ENCODE measurements at regions not wholly inside any gene's neighbourhood (a gene's known extent, or its start where the extent isn't known, plus 50 kb on each side); places are given as distances from the start of the nearest gene placed in this dataset.

DNA sequence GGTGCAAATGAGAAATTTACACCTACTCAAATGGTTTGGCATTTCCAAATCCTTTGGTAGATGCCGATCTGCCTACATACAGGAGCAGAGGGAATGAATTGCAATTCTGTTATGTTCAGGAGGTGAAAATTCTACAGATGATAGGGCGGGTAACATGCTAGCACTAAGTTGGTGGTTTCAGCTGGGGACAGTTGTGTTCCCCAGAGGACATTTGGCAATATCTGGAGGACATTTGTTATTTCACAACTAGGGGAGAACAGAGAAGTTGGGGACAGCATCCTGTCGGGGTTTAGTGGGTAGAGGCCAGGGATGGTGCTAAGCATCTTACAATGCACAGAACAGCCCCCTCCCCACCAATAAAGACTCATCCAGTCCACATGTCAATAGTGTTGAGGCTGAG lies 96.5 kb upstream of the PUDP start:
- TF ChIP-seq, protein P1, sequence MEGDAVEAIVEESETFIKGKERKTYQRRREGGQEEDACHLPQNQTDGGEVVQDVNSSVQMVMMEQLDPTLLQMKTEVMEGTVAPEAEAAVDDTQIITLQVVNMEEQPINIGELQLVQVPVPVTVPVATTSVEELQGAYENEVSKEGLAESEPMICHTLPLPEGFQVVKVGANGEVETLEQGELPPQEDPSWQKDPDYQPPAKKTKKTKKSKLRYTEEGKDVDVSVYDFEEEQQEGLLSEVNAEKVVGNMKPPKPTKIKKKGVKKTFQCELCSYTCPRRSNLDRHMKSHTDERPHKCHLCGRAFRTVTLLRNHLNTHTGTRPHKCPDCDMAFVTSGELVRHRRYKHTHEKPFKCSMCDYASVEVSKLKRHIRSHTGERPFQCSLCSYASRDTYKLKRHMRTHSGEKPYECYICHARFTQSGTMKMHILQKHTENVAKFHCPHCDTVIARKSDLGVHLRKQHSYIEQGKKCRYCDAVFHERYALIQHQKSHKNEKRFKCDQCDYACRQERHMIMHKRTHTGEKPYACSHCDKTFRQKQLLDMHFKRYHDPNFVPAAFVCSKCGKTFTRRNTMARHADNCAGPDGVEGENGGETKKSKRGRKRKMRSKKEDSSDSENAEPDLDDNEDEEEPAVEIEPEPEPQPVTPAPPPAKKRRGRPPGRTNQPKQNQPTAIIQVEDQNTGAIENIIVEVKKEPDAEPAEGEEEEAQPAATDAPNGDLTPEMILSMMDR (IDR thresholded peaks at IDR 0.05; ENCODE audit: unreplicated experiment): no peak
- Mint-ChIP-seq H3K9me3 (ENCODE audit: unreplicated experiment) (no peaks in the 10 kb centered on the region), H3K36me3 (ENCODE audit: low read depth, unreplicated experiment) (no peaks in the 10 kb centered on the region), H3K27ac (ENCODE audit: unreplicated experiment) (no peak overlapping the region), H3K27me3 (ENCODE audit: unreplicated experiment) (no peaks in the 10 kb centered on the region), H3K4me1 (ENCODE audit: unreplicated experiment) (no peaks in the 10 kb centered on the region), H3K4me3 (ENCODE audit: unreplicated experiment) (no peak overlapping the region)
- DNase-seq (ENCODE audit: low spot score): no peak

DNA sequence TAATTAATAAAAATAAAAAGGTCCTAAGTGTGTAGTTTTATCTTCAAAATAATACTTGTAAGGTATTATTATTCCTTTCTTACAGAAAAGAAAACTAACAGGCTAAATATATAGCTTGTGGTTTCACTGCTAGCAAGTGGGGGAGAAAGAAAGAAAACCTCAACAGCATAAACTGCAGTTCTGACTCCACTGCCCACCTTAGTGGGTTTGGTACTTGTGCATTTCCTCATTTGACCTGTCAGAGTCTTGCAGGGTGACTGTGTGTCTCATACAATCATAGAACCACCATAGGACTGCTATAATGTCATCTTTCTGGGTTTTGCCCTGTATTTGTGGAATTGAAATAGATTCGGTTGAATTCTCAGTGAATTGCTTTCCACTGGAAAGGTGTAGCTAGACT lies 94.7 kb upstream of the PUDP start:
- Mint-ChIP-seq H3K27ac (ENCODE audit: unreplicated experiment) (no peak overlapping the region), H3K4me3 (ENCODE audit: unreplicated experiment) (no peak overlapping the region), H3K9me3 (ENCODE audit: unreplicated experiment) (no peaks in the 10 kb centered on the region), H3K27me3 (ENCODE audit: unreplicated experiment) (no peaks in the 10 kb centered on the region), H3K4me1 (ENCODE audit: unreplicated experiment) (no peaks in the 10 kb centered on the region), H3K36me3 (ENCODE audit: low read depth, unreplicated experiment) (no peaks in the 10 kb centered on the region)
- TF ChIP-seq, protein P1 (IDR thresholded peaks at IDR 0.05; ENCODE audit: unreplicated experiment): no peak
- no peak for DNase-seq (ENCODE audit: low spot score)

DNA sequence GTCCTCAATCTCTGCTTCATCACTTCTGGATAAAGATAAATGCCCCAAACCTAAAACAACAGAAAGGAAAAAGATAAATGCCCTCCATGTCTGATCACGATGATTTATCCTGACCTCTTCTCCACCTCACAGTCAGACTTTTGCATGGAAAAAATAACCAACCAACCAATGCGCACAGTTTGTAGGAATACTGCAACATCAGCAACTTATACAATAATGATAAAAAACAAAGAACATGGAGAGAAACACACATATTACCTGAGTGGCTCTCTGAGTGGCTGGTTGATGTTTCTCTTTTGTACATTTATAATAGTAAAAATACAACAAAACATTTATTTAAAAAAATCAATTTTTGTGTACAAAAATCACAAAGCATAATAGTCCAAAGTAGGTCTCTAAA lies 93.0 kb upstream of the PUDP start:
- H3K4me1 Mint-ChIP-seq (ENCODE audit: unreplicated experiment): no peaks in the 10 kb centered on the region
- TF ChIP-seq, protein P1 (IDR thresholded peaks at IDR 0.05; ENCODE audit: unreplicated experiment): no peak
- no peaks in the 10 kb centered on the region for H3K9me3 Mint-ChIP-seq (ENCODE audit: unreplicated experiment)
- H3K4me3 Mint-ChIP-seq (ENCODE audit: unreplicated experiment): no peak overlapping the region
- no peak for DNase-seq (ENCODE audit: low spot score)
- H3K27ac Mint-ChIP-seq (ENCODE audit: unreplicated experiment): no peak overlapping the region
- no peaks in the 10 kb centered on the region for H3K27me3 Mint-ChIP-seq (ENCODE audit: unreplicated experiment)
- H3K36me3 Mint-ChIP-seq (ENCODE audit: low read depth, unreplicated experiment): no peaks in the 10 kb centered on the region

DNA sequence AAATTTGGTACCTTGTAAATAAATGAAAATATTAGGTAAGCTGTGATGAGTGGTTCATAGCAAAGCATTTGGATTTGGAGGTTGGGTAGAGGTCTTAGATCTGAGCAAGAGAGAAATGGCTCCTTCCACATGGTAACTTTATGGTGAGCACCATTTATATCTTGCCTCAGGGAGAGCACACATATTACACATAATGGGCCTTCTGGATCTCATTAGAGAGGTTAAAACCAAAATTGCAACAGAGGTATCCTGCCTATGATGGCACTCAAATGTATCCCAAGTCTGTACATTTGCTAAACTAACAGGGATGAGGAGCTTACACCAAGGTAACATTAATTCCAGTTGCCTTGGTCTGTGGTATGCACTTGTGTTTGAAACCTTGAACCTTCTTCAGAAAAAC lies 87.1 kb upstream of the PUDP start:
- Mint-ChIP-seq H3K27ac (ENCODE audit: unreplicated experiment) (no peak overlapping the region), H3K36me3 (ENCODE audit: low read depth, unreplicated experiment) (no peaks in the 10 kb centered on the region), H3K9me3 (ENCODE audit: unreplicated experiment) (no peaks in the 10 kb centered on the region), H3K27me3 (ENCODE audit: unreplicated experiment) (no peaks in the 10 kb centered on the region), H3K4me3 (ENCODE audit: unreplicated experiment) (no peak overlapping the region), H3K4me1 (ENCODE audit: unreplicated experiment) (peaks cover 9% of the 10 kb centered on the region)
- no peak for DNase-seq (ENCODE audit: low spot score)
- TF ChIP-seq, protein P1 (IDR thresholded peaks at IDR 0.05; ENCODE audit: unreplicated experiment): no peak

DNA sequence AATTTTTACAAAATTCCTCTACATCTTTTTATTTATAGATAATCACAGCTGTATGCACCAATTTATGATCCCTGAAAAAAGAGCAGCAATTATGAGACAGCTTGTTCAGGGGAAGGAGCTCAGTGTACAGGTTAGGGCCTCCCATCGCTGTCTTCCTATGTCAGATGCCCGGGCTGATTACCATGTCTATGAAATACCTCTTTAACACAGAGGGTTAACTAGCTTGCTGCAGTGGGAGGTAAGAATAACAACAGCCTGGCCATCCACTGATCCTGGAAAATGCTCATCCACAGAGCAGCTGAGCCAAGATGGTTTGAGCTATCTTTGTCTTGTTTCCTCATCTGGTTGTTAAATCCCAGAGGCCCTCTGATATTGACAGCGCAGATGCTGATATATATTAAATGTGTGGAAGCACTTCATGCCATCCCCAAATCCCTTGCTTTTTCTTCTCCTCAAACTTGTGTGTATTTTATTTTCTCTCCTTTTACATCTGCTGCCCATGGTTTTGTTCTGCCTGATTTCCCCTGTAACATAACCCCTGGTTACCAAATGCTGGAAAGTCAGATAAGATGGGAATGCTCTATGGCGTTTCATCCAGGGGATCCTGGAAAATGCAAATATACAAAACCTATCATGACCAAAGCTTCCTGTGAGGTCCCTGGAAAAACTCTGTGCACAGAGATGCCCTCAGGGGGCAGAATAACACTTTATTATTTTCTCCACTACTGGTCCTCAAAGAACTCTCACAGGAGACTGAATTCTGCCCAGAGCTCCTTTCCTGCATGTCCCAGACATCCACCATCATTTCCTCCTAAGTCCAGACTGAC lies 85.8 kb upstream of the PUDP start:
- Mint-ChIP-seq H3K36me3 (ENCODE audit: low read depth, unreplicated experiment) (no peaks in the 10 kb centered on the region), H3K4me1 (ENCODE audit: unreplicated experiment) (peaks cover 11% of the 10 kb centered on the region), H3K27me3 (ENCODE audit: unreplicated experiment) (no peaks in the 10 kb centered on the region), H3K27ac (ENCODE audit: unreplicated experiment) (no peak overlapping the region), H3K9me3 (ENCODE audit: unreplicated experiment) (no peaks in the 10 kb centered on the region), H3K4me3 (ENCODE audit: unreplicated experiment) (no peak overlapping the region)
- TF ChIP-seq, protein P1 (IDR thresholded peaks at IDR 0.05; ENCODE audit: unreplicated experiment): no peak
- DNase-seq (ENCODE audit: low spot score): no peak

Measured in endothelial cell (in vitro differentiated cells).